Stomach (tissue), 4 donors: ENCODE measurements at regions not wholly inside any gene's neighbourhood (a gene's known extent, or its start where the extent isn't known, plus 50 kb on each side); places are given as distances from the start of the nearest gene placed in this dataset.

Source experiments
- POLR2A ChIP-seq, 4 donors: fragments of 450-650 bp; IDR thresholded peaks; one replicate each; pipeline ENCODE4 v1.6.1; 2016; ENCODE audit warnings: antibody characterized with exemption in 4 of 4, control low read depth in 2 of 4, mild to moderate bottlenecking in 1 of 4, moderate library complexity in 1 of 4
- POLR2AphosphoS5 ChIP-seq, 3 donors: sonication (generic); formaldehyde crosslinking; IDR thresholded peaks; one replicate each; pipeline ENCODE4 v1.6.1; 2016; ENCODE audit warnings: antibody characterized with exemption in 3 of 3
- TF ChIP-seq, protein P1 (sequence below), 7 experiments: fragments of 450-650 bp in 4 of 7; fragments of 200-600 bp in 3 of 7; sonication (generic) in 3 of 7; IDR thresholded peaks; one replicate each; pipeline ENCODE4 v1.5.1; 2016 to 2019; ENCODE audit warnings: antibody characterized with exemption in 7 of 7, control low read depth in 2 of 7, mild to moderate bottlenecking in 1 of 7

DNA sequence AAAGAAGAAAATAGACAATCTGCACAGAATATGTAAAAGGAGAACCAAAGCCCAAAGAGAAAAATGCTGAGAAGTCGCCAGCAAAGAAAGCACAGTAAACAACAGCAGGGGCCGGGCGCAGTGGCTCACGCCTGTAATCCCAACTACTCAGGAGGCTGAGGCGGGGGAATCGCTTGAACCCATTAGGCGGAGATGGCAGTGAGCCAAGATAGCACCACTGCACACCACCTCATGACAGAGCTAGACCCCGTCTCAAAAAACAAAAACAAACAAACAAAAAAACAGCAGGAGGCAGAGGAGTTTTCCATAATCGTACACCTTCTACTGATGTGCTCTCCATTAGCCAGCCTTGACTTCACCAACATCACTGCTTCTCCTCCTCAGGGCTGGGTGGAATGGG, 153.2 kb downstream of the LYPLAL1 start:
- TF ChIP-seq, protein P1, sequence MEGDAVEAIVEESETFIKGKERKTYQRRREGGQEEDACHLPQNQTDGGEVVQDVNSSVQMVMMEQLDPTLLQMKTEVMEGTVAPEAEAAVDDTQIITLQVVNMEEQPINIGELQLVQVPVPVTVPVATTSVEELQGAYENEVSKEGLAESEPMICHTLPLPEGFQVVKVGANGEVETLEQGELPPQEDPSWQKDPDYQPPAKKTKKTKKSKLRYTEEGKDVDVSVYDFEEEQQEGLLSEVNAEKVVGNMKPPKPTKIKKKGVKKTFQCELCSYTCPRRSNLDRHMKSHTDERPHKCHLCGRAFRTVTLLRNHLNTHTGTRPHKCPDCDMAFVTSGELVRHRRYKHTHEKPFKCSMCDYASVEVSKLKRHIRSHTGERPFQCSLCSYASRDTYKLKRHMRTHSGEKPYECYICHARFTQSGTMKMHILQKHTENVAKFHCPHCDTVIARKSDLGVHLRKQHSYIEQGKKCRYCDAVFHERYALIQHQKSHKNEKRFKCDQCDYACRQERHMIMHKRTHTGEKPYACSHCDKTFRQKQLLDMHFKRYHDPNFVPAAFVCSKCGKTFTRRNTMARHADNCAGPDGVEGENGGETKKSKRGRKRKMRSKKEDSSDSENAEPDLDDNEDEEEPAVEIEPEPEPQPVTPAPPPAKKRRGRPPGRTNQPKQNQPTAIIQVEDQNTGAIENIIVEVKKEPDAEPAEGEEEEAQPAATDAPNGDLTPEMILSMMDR (IDR thresholded peaks at IDR 0.05): no peak
- no peak for TF ChIP-seq POLR2A (IDR thresholded peaks at IDR 0.05)
- no peak for TF ChIP-seq POLR2AphosphoS5 (IDR thresholded peaks at IDR 0.05)
